T-helper 2 cell treated with Interferon-gamma antibody and Interleukin-4, amounts not matched to agents 100 ng/mL and 5 ng/mL, for 36 hours (primary cell): ENCODE measurements at regions not wholly inside any gene's neighbourhood (a gene's known extent, or its start where the extent isn't known, plus 50 kb on each side); places are given as distances from the start of the nearest gene placed in this dataset.

Source experiments
- intact Hi-C: fragments of 100-400 bp; cut with micrococcal nuclease; formaldehyde crosslinking; loops from one replicate; pipeline ENCODE4 v1.15.1; 2023

GRCh38 chr9:89804766-89805531, 200.1 kb downstream of the GADD45G start:
- intact Hi-C loops, result no loop called here

GRCh38 chr9:89805571-89806292, 200.9 kb downstream of the GADD45G start:
- intact Hi-C loops, result no loop called here

- intact Hi-C loops, result no loop called here
These were observed 201.7 kb downstream of the GADD45G start for GRCh38 chr9:89806371-89807100.

GRCh38 chr9:89807101-89807395, 202.2 kb downstream of the GADD45G start:
- intact Hi-C loops, result no loop called here

DNA sequence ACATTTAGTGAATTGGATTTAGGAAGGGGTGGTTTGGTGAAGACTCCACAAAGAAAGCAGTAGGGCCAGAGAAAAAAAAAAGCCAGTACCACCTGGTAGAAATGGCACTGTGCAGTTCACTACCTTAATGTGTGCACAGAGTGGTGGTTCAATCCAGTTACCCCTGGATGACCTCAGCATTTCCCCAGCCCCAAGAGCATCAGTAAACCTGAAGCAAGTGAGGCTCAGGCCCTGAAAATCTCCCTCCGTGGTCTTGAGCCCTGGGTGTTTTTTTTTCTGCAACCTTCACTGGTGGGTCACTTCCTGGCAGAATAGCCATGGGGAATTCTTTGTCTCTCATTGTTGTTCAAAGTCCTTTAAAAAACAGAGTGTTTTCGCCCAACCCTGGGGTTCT, 202.9 kb downstream of the GADD45G start:
- intact Hi-C loops, result no loop called here

DNA sequence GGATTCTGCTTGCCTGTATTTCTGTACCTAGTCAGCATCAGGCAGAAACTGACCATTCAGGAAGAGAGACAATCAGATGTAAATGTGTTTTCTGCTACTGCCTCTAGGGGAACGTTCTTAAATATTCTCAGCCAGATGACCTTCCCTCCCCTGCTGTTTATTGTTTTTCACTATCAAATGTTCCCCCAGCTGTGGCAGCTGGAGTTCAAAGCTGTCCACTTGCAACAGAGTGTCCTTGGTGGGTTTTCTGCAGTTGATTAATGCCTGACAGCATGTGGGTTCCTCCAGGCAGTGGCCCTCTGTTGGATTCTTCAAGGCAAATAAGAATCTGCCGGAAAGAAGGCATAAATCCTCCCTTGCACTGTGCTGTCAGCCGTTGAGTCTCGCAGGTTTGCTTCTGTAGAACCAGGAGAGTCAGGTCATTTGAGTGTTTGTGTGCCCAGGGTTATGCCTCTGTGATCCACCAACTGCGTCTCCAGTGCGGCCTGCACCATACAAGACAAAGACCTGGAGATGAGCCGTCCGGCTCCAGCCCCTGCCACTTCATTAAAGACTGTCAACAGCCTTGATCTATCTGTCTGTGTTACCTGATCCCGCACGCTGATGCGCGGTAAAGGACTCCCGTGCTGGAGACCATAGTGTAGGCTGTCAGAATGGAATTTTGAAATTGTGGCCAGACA, 203.4 kb downstream of the GADD45G start:
- intact Hi-C loops, result no loop called here

DNA sequence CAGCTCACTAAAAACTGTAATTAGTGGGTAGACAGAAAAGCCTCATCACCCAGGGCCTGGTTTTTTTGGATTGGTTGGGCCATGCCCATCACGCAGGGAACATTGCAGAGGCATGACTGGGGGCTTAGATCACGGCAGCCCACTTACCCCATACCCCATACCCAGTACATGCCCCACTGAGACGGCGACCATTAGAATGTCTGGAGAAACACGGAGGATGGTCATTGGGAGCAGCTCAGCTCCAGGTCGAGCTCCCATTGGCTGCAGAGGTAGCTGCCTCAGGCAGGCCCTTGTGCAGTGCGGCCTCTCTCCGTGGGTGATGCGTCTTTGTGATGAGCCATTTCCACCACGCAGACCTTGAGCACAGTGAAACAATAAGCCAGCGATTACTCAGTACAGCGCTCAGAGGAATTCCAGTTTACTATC, 204.0 kb downstream of the GADD45G start:
- intact Hi-C loops, result no loop called here

GRCh38 chr9:89810431-89810830, 205.6 kb downstream of the GADD45G start:
- intact Hi-C loops, result no loop called here

- intact Hi-C loops, result no loop called here
These were observed 206.5 kb downstream of the GADD45G start for GRCh38 chr9:89811356-89811755.

GRCh38 chr9:89811886-89812450, 207.2 kb downstream of the GADD45G start:
- intact Hi-C loops, result no loop called here

- intact Hi-C loops, result no loop called here
These were observed 207.9 kb downstream of the GADD45G start for GRCh38 chr9:89812556-89813181.

DNA sequence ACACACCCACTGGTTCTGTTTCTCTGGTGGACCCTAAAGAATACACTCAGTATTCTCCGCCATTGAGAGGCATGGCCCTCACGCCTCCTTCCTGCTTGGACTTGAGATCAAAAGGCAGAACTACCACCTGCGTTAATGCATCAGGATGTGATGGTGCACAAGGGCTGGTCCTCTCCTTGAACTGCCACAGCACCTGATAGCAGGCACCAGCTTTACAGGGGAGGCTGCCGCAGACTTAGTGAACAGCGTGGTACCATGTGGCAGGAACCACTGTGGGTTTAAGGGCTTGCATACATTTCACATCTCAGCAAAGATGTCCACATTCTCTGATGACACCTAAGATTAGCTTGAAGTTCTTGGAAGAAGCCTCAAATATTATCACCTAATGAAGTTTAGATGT, 208.7 kb downstream of the GADD45G start:
- intact Hi-C loops, result no loop called here

GRCh38 chr9:89814340-89815040, 209.7 kb downstream of the GADD45G start:
- intact Hi-C loops, result no loop called here

DNA sequence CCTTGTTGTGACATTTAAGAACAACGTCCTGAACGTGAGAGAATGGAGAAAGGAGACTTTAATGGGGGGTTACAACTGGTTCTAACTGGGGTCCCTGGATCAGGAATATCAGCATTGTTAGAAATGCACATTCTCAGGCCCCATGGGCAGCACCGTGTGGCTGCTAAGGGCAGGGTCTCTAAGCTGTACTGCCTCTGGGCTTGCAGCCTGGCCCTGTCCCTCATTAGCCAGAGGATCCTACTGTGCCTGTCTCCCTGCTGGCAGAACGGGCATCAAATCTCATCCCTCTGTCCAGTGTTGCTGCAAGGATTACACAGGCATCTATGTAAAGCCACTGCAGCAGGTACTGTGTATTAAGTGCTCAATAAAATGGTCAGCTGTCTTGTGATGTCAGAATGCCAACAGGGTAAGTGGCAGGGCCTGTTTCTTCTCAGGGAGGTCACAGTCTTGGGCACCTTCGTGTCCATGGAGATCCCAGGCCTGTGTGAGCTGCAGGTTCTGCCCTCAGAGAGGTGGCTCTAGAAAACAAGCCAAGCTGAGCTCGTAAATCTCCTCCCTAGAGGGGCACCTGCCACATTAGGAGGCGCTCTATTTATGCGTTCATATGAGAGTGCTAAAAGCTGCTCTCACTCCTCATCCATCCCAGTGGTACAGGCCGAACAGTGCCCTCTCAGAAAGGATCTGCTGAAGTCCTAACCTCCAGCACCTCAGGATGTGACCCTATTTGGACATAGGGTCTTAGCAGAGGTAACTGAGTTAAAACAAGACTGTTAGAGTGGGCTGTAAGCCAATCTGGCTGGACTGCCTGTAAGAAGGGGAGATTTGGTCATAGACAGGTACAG, 210.5 kb downstream of the GADD45G start:
- intact Hi-C loops, result no loop called here

DNA sequence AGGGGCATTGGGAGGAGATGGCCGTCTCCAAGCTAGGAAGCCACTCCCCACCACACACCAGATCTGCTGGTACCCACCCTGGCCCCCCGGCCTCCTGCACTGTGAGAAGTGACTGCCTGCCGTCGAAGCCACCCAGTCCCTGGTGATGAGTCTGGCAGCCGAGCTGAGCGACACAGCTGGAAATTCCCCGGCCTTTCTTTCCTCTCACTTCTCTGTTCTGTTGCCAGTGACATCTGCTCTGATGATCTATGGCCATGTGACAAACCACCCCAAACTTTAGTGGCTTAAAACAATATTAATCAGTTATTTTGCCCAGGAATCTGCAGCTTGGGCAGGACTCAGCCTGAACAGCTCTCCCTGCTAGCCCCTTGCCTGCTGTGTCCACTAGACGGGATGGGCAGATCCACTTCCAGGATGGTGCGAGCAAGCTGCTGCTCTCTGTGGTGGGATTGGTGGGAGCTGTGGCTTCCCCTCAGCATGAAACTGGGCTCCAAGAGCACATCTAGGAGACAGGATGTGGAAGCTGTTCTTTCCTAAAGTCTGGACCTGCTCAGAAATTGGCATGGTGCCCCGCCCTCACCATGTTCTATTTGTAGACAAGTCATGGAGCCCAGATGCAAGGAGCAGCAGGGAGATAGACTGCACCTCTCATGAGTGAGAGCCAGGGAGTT, 211.2 kb downstream of the GADD45G start:
- intact Hi-C loops, result no loop called here

- intact Hi-C loops, result no loop called here
These were observed 212.5 kb downstream of the GADD45G start for GRCh38 chr9:89817151-89817950.

GRCh38 chr9:89820337-89820736, 215.5 kb downstream of the GADD45G start:
- intact Hi-C loops, result no loop called here

DNA sequence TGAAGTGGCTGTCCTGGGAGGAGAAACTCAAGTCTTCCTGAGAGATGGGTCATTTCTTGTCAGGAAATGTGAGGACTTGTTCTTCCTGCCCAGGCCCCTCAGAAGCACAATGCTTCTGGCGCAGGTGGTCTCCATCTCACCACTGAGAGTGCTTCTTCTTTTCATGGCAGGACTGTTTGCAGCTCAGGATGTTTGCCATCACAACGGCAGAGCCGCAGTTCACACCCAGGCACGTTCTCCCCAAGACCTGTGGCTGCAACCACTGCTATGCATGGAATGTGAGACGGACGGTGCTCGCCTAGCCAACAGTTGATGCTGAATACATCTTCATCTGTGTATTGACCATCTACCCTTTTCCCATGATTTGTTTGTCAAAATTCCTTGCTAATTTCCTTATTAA, 216.3 kb downstream of the GADD45G start:
- intact Hi-C loops, result no loop called here
